Activated T-cell treated with anti-CD3 and anti-CD28 coated beads, Interleukin-2, amount 50 U/mL, for 72 hours (primary cell): ENCODE measurements at regions not wholly inside any gene's neighbourhood (a gene's known extent, or its start where the extent isn't known, plus 50 kb on each side); places are given as distances from the start of the nearest gene placed in this dataset.

Experiments used
- ATAC-seq, 2 donors: fragments of 150-1000 bp; cut with Tn5 transposase; replicated peaks in 1 of 2; 2 replicates each; pipeline ENCODE4 v1.10.0; 2021; ENCODE audit warnings: moderate library complexity in 2 of 2, mild to moderate bottlenecking in 1 of 2
- DNase-seq, 2 donors: peaks; one replicate each; pipeline ENCODE4 v3.0.0; 2021 to 2022; ENCODE audit warnings: mixed read lengths in 1 of 2
- H3K27ac Mint-ChIP-seq: one replicate; pipeline ENCODE4 v1.8.0; 2022; ENCODE audit warnings: mild to moderate bottlenecking, moderate library complexity, mixed read lengths
- H3K27me3 Mint-ChIP-seq: one replicate; pipeline ENCODE4 v1.8.0; 2022; ENCODE audit warnings: low read depth, mixed read lengths
- H3K36me3 Mint-ChIP-seq, 2 donors: one replicate each; pipeline ENCODE4 v1.8.0; 2022; ENCODE audit warnings: mixed read lengths in 2 of 2, mild to moderate bottlenecking in 1 of 2; ENCODE audit not compliant: insufficient read depth in 2 of 2
- H3K4me1 Mint-ChIP-seq: one replicate; pipeline ENCODE4 v1.8.0; 2022; ENCODE audit warnings: low read depth, mixed read lengths
- H3K4me3 Mint-ChIP-seq, 2 donors: one replicate each; pipeline ENCODE4 v1.8.0; 2022; ENCODE audit warnings: mild to moderate bottlenecking in 2 of 2, mixed read lengths in 2 of 2, moderate library complexity in 2 of 2
- H3K9me3 Mint-ChIP-seq, 2 donors: one replicate each; pipeline ENCODE4 v1.8.0; 2022; ENCODE audit warnings: mixed read lengths in 2 of 2

DNA sequence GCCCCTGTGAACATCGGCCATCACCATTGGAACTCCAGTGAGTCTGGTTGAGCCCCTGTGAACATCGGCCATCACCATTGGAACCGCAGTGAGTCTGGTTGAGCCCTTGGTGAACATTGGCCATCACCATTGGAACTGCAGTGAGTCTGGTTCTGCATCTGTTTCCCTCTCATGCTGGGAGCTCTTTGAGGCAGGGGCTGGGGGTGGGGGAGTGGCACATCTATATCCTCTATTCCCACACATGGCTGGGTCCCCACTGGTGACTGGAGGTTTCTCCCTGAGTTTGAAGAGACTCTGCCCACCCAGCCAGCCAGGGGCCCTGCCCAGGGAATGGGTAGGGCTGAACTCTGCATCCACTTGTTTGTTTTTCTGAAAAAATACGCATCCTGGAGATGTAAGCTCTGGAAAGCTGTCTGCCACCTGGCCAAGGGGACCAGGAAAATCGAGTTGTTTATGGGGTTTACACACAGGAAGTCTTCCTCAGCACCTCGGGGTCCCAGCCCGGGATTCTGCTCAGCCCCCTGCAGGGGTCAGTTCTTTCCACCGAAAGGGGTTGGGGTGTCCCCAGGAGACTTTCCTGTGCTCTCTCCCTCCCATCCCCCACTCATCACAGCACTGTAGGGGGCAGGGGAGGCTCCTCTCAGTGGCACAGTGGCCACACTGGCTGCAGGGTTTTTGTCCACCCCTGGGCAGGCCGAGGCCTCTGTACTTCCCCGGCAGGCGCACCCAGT is 170.5 kb upstream of the GSC start:
- no peaks in the 10 kb centered on the region for H3K9me3 Mint-ChIP-seq
- no peak for DNase-seq
- H3K36me3 Mint-ChIP-seq: no peaks in the 10 kb centered on the region
- H3K4me1 Mint-ChIP-seq: no peaks in the 10 kb centered on the region
- no peak overlapping the region for H3K27ac Mint-ChIP-seq
- no peaks in the 10 kb centered on the region for H3K27me3 Mint-ChIP-seq
- no peak for ATAC-seq
- H3K4me3 Mint-ChIP-seq: no peak overlapping the region

DNA sequence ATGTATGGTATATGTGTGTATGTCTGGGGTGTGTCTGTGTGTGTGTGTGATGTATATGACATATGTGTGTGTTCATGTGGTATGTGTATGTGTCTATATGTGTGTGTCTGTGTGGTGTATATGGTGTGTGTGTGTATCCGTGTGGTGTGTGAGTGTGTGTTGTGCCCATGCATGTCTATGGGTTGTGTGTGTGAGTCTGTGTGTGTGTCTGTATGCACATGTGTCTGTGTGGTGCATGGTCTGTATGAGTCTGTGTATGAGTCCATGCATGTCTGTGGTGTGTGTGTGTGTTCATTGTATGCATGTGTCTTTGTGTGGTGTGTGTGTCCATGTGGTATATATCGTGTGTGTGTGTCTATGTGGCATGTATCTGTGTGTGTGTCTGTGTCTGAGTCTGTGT is 168.1 kb upstream of the GSC start:
- no peaks in the 10 kb centered on the region for H3K27me3 Mint-ChIP-seq
- no peaks in the 10 kb centered on the region for H3K9me3 Mint-ChIP-seq
- no peak overlapping the region for H3K4me3 Mint-ChIP-seq
- no peaks in the 10 kb centered on the region for H3K36me3 Mint-ChIP-seq
- no peak overlapping the region for H3K27ac Mint-ChIP-seq
- no peak for DNase-seq
- no peak for ATAC-seq
- no peaks in the 10 kb centered on the region for H3K4me1 Mint-ChIP-seq

DNA sequence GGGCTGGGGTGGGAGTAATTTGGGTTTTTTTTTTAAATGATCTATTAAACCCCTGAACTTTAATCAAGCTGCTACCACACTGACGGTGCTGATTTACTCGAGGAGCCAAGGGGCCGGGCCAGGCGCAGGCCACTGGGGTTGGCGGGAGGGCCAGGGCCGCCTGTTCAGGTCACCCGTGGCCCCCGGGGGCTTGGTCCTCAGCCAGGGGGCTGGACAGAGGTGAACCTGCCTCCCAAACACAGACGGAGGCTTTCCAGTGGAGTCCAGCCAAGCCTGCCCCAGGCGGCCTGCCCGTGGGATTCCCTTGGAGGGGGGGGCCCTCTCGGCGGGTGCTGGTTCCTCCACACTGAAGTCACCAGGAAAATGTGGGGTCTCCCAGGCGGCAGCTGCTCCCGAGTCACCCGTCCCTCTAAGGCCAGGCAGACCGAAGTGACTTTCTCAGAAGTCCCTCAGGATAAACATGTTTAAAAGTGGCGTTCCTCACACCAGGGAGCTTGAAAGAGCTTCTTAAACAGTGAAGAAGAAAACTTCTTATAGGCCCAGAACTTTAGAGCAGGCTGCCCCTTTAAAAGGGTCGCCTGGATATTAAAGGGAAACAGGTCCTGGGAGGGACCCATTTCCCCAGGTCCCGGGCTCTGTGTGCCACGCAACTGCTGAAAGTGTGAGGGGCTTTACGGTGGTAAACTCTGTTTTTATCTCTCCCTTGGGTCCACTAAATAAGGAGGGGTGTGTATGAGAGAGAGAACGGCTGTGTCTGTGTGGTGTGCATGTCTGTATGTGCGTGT is 167.2 kb upstream of the GSC start:
- ATAC-seq (no peak), DNase-seq (no peak)
- Mint-ChIP-seq H3K27ac (no peak overlapping the region), H3K27me3 (no peaks in the 10 kb centered on the region), H3K4me3 (no peak overlapping the region), H3K36me3 (no peaks in the 10 kb centered on the region), H3K9me3 (no peaks in the 10 kb centered on the region), H3K4me1 (no peaks in the 10 kb centered on the region)

DNA sequence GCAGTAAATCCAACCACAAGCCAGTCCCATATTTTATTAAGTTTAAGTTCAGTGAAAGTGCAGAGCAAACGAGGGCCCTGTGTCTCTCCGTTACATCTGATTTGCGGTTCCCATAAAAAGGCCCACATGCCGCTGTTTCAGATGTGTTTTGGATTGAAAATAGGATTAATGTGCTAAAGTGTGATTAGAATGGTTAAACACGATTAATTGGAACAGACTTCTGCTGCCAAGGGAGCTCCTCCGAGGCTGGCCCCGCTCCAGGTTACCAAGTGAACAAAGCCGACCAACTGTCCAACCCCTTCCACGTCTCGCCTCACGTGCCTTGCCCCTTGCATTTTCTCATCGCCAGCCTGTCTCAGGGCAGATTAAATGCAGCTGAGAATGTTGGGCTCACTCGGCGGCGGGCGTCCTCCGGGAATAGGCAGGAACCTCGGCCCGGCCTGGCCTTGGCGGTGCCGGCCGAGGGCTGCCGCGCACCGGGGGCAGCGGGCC is 166.5 kb upstream of the GSC start:
- Mint-ChIP-seq H3K36me3 (no peaks in the 10 kb centered on the region), H3K4me1 (no peaks in the 10 kb centered on the region), H3K9me3 (no peaks in the 10 kb centered on the region), H3K27me3 (no peaks in the 10 kb centered on the region), H3K4me3 (no peak overlapping the region), H3K27ac (no peak overlapping the region)
- ATAC-seq (no peak), DNase-seq (no peak)

DNA sequence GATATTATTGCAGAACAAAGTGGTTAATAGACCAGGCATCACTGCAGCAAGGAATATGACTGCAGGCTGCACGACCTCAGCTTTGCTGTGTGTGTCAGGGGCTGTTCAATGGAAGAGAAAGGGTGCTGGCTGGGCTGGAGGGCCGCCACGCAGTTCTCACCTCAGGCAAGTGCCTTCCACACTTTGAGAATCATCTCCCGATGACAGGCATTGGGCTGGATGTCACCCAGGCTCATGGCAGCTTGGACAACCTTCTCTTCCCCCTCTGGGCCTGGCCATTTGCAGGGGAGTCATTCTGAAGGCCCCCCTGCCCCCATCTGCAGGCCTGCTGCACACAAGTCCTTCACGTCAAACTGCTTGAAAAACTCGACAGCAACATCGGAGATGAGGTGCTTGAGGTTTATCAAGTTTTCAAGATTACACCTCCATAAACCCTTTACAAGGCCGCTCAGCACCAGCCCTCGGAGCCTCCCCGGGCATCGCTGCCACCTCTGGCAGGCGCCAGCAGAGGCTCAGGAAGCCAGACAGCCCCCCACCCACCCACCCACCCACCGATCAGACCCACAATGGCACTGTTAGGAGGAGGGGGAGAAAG is 165.9 kb upstream of the GSC start:
- no peak overlapping the region for H3K4me3 Mint-ChIP-seq
- H3K27me3 Mint-ChIP-seq: no peaks in the 10 kb centered on the region
- no peak for ATAC-seq
- DNase-seq: no peak
- H3K4me1 Mint-ChIP-seq: no peaks in the 10 kb centered on the region
- H3K27ac Mint-ChIP-seq: no peak overlapping the region
- H3K9me3 Mint-ChIP-seq: no peaks in the 10 kb centered on the region
- H3K36me3 Mint-ChIP-seq: no peaks in the 10 kb centered on the region

DNA sequence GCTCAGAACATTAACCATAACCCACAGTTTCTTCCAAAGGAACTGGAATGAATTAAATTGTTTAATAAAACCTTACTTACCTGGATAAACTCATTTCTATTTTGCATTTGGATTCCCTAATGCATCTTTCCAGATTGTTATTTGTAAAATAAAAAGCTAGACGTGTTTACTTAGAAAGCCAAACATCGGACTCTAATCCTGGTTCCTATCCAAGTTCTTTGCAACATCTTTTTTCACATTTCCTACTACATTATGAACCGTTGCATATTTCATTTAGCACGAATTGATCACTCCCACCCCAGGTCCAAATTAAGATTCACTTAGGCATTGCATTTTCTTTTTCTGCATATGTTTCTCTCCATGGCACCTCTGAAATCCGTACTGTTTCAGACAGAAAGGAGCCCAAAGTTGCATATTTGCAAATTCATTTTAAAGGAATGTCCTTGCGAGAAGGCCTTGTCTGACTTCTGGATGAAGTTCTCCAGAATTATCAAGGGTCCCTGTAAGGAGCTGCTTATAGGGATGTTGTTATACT is 164.4 kb upstream of the GSC start:
- Mint-ChIP-seq H3K36me3 (no peaks in the 10 kb centered on the region), H3K4me3 (no peak overlapping the region), H3K27me3 (no peaks in the 10 kb centered on the region), H3K27ac (no peak overlapping the region), H3K4me1 (no peaks in the 10 kb centered on the region), H3K9me3 (no peaks in the 10 kb centered on the region)
- ATAC-seq (no peak), DNase-seq (no peak)

DNA sequence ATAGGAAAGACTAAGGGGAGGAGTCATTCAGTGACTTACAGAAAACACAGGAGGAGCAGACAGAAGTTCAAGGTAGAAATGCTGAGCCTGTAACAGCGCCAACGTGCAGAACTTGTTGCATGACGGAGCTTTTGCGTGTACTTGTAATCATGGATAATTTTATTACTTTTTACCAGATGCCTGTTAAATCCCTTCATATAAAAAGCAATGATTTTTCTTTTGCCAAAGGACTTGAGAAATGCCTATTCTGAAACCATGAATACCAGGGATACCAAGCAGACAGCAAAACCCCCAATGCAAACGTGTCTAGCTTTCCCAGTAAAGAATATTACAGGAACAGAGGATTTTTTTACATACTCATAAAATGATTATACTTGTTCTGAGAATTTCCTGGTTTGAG is 163.6 kb upstream of the GSC start:
- Mint-ChIP-seq H3K36me3 (no peaks in the 10 kb centered on the region), H3K4me3 (no peak overlapping the region), H3K27me3 (no peaks in the 10 kb centered on the region), H3K9me3 (no peaks in the 10 kb centered on the region), H3K27ac (no peak overlapping the region), H3K4me1 (no peaks in the 10 kb centered on the region)
- ATAC-seq (no peak), DNase-seq (no peak)

DNA sequence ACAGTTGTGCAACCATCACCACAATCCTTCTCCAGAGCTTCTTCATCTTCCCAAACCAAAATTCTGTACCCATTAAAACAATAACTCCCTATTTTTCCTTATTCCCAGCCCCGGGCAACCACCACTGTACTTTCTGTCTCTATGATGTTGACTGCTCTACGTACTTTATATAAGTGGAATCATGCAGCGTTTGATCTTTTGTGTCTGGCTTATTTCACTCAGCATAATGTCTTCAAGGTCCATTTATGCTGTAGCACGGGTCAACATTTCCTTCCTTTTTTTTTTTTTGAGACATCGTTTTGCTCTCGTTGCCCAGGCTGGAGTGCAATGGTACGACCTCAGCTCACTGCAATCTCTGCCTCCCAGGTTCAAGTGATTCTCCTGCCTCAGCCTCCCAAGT is 162.7 kb upstream of the GSC start:
- no peaks in the 10 kb centered on the region for H3K27me3 Mint-ChIP-seq
- H3K36me3 Mint-ChIP-seq: no peaks in the 10 kb centered on the region
- no peak for DNase-seq

DNA sequence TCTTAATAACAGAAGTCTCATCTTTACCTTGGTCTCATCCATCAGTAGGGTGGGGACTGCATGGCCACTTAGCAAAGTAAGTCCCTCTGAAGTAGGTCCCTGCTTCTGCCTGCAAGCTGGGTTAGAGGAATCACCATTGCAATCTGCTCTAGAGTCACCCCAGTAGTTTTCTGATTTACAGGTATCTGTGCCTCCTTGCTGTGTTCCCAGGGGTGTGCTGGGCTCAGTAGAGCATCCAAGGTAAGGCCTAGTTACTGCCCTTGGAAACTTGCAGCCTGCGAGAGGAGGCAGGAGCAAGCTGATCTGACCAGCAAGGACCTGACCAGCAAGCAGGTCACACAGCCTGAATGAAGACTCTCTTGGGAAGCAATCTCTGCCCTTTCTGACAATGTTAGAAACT is 160.8 kb upstream of the GSC start:
- no peak for ATAC-seq
- H3K27me3 Mint-ChIP-seq: no peaks in the 10 kb centered on the region
- no peaks in the 10 kb centered on the region for H3K4me1 Mint-ChIP-seq
- H3K9me3 Mint-ChIP-seq: no peaks in the 10 kb centered on the region
- DNase-seq: no peak
- no peak overlapping the region for H3K4me3 Mint-ChIP-seq
- no peaks in the 10 kb centered on the region for H3K36me3 Mint-ChIP-seq
- no peak overlapping the region for H3K27ac Mint-ChIP-seq

More for the DNA sequence above, 162.7 kb upstream of the GSC start:
- Mint-ChIP-seq H3K4me3 (no peak overlapping the region), H3K9me3 (no peaks in the 10 kb centered on the region), H3K4me1 (no peaks in the 10 kb centered on the region), H3K27ac (no peak overlapping the region)
- no peak for ATAC-seq

DNA sequence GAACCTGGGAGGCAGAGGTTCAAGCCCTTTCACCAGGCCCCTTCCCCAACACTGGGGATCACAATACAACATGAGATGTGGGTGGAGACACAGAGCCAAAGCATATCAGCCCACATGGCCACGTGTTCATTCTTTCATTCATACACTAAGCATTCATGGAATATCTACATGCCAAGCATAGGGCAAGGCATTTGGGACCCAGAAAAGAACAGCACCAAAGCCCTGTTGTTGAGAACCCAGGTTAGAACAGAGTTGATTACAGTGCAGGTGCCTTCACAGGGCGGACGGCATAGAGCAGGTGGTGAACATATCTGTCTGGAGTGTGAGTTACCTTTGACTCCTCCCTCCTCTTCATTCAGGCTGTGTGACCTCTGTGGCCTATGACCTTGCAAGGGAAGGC is 159.4 kb upstream of the GSC start:
- Mint-ChIP-seq H3K4me3 (no peak overlapping the region), H3K9me3 (no peaks in the 10 kb centered on the region), H3K27ac (no peak overlapping the region), H3K27me3 (no peaks in the 10 kb centered on the region), H3K36me3 (no peaks in the 10 kb centered on the region), H3K4me1 (no peaks in the 10 kb centered on the region)
- ATAC-seq: no peak
- DNase-seq: no peak

DNA sequence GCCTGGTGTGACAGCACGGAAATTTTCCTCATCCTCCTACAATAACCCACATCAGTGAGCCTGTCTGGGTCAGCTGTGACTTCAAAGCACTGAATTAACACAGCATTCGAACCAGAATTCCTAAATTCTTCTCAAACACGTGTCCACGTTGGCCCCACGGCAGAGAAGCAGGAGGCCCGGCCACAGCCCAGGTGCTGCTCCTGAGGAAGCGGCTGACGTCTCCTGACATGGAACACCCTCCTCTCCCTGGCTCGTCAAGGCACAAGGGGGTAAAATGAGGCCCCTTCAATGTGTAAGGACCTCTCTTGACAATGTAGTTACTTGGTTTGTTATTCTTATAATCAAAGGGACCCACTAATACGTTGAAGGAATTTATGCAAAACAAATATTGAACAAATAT is 156.3 kb upstream of the GSC start:
- Mint-ChIP-seq H3K27ac (no peak overlapping the region), H3K4me3 (no peak overlapping the region), H3K9me3 (peaks cover 0 to 3% of the 10 kb centered on the region in 2 donors), H3K27me3 (peaks cover 6% of the 10 kb centered on the region), H3K36me3 (no peaks in the 10 kb centered on the region), H3K4me1 (no peaks in the 10 kb centered on the region)
- ATAC-seq (no peak), DNase-seq (no peak)

DNA sequence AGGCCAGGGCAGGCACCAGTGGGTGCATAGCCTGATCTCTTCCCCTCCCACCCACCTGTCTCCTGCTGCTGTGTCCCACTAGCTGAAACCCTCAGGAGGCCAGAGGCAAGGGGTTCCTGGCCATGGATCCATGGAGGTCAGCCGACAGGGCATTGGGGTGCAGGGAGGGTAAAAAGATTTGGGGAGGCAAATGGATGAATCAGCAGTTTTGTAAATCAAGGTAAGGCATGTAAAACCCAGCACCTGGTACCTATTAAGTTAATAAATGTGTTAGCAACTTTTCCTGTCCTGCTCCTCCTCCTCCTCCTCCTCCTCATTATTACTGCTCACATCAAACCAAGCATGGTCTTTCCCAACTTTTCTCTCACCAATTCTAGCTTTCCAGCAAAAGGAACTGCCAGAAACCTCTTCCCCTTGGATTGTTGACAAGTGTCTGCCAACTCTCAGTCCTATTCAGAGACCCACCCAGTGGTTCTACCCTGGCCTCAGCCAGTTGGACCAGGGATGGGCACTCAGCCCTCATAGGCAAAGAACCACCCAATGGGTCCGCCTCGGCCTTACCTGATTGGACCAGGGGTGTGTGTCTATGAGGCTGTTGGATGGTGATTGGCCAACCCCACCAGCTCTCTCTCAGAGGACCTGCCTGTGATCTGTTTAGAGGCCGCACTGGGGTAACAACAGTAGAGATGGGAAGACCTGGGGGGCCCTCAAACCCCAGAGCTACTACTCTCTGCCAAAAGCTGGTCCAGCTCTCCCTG is 155.7 kb upstream of the GSC start:
- Mint-ChIP-seq H3K4me3 (no peak overlapping the region), H3K36me3 (no peaks in the 10 kb centered on the region), H3K27me3 (peaks cover 6% of the 10 kb centered on the region), H3K4me1 (no peaks in the 10 kb centered on the region), H3K9me3 (peaks cover 0 to 3% of the 10 kb centered on the region in 2 donors), H3K27ac (no peak overlapping the region)
- DNase-seq (no peak), ATAC-seq (no peak)

DNA sequence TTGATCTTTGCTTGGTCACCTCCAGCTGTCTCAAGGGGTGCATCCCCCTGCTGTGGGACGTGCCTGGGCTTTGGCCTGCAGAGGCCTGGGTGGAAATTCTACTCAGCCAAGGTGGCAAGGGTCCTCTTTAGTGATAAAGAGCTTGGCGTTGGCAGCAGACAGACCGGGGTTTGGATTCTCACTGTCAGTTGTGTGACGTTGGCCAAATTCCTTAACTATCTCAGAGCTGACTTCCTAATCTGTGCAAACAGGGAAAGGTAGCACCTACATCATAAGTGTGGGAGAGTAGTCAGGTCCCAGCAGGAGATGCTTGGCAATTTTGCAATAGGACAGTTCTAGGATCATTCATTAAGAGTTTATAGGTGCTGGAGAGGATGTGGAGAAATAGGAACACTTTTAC is 154.3 kb upstream of the GSC start:
- no peak for ATAC-seq
- no peak overlapping the region for H3K4me3 Mint-ChIP-seq
- H3K27me3 Mint-ChIP-seq: peaks cover 6% of the 10 kb centered on the region
- H3K36me3 Mint-ChIP-seq: no peaks in the 10 kb centered on the region
- no peak overlapping the region for H3K27ac Mint-ChIP-seq
- H3K4me1 Mint-ChIP-seq: no peaks in the 10 kb centered on the region
- H3K9me3 Mint-ChIP-seq: peaks cover 0 to 3% of the 10 kb centered on the region in 2 donors
- no peak for DNase-seq
